ENCODE measurements at regions not wholly inside any gene's neighbourhood (a gene's known extent, or its start where the extent isn't known, plus 50 kb on each side); places are given as distances from the start of the nearest gene placed in this dataset.
"Not testable (repeated sequence)": the region's sequence is repeated elsewhere in the genome, so short reads cannot be mapped to it uniquely, and the experiment has no call there.

GRCh38 chr2:118596620-118597019 is 250.8 kb downstream of the EN1 start:
- in situ Hi-C loops (cut with HindIII; ENCODE audit: low pct_unique_long_range_greater_than_20kb, low sequenced_read_pairs): no loop called here
- no peak for DNase-seq (ENCODE audit: low read depth)

- in situ Hi-C loops (cut with HindIII; ENCODE audit: low pct_unique_long_range_greater_than_20kb, low sequenced_read_pairs): no loop called here
- DNase-seq (ENCODE audit: low read depth): no peak
Measured at GRCh38 chr2:118593257-118593656, 254.2 kb downstream of the EN1 start.

GRCh38 chr2:118591223-118591622 is 256.2 kb downstream of the EN1 start:
- in situ Hi-C loops (cut with HindIII; ENCODE audit: low pct_unique_long_range_greater_than_20kb, low sequenced_read_pairs): no loop called here
- DNase-seq (ENCODE audit: low read depth): no peak

- no peak for DNase-seq (ENCODE audit: low read depth)
- in situ Hi-C loops (cut with HindIII; ENCODE audit: low pct_unique_long_range_greater_than_20kb, low sequenced_read_pairs): no loop called here
Measured at GRCh38 chr2:118589721-118590120, 257.7 kb downstream of the EN1 start.

GRCh38 chr2:118588850-118589249 is 258.6 kb downstream of the EN1 start:
- in situ Hi-C loops (cut with HindIII; ENCODE audit: low pct_unique_long_range_greater_than_20kb, low sequenced_read_pairs): no loop called here

GRCh38 chr2:118586312-118586711 is 261.1 kb downstream of the EN1 start:
- in situ Hi-C loops (cut with HindIII; ENCODE audit: low pct_unique_long_range_greater_than_20kb, low sequenced_read_pairs): no loop called here
- no peak for DNase-seq (ENCODE audit: low read depth)

More at GRCh38 chr2:118588850-118589249, 258.6 kb downstream of the EN1 start:
- DNase-seq (ENCODE audit: low read depth): no peak

- no peak for DNase-seq (ENCODE audit: low read depth)
- in situ Hi-C loops (cut with HindIII; ENCODE audit: low pct_unique_long_range_greater_than_20kb, low sequenced_read_pairs): no loop called here
Measured at GRCh38 chr2:118584877-118585276, 262.6 kb downstream of the EN1 start.

- DNase-seq (ENCODE audit: low read depth): no peak
- in situ Hi-C loops (cut with HindIII; ENCODE audit: low pct_unique_long_range_greater_than_20kb, low sequenced_read_pairs): no loop called here
Measured at GRCh38 chr2:118584062-118584749, 263.2 kb downstream of the EN1 start.

- no peak for DNase-seq (ENCODE audit: low read depth)
- in situ Hi-C loops (cut with HindIII; ENCODE audit: low pct_unique_long_range_greater_than_20kb, low sequenced_read_pairs): no loop called here
Measured at GRCh38 chr2:118582058-118582457, 265.4 kb downstream of the EN1 start.

- in situ Hi-C loops (cut with HindIII; ENCODE audit: low pct_unique_long_range_greater_than_20kb, low sequenced_read_pairs): no loop called here
- DNase-seq (ENCODE audit: low read depth): no peak
Measured at GRCh38 chr2:118580651-118581050, 266.8 kb downstream of the EN1 start.

GRCh38 chr2:118580107-118580506 is 267.3 kb downstream of the EN1 start:
- in situ Hi-C loops (cut with HindIII; ENCODE audit: low pct_unique_long_range_greater_than_20kb, low sequenced_read_pairs): no loop called here
- no peak for DNase-seq (ENCODE audit: low read depth)

GRCh38 chr2:118577202-118577601 is 270.2 kb downstream of the EN1 start:
- no peak for DNase-seq (ENCODE audit: low read depth)
- in situ Hi-C loops (cut with HindIII; ENCODE audit: low pct_unique_long_range_greater_than_20kb, low sequenced_read_pairs): no loop called here

- in situ Hi-C loops (cut with HindIII; ENCODE audit: low pct_unique_long_range_greater_than_20kb, low sequenced_read_pairs): no loop called here
- no peak for DNase-seq (ENCODE audit: low read depth)
Measured at GRCh38 chr2:118576109-118576855, 271.2 kb downstream of the EN1 start.

- DNase-seq (ENCODE audit: low read depth); in situ Hi-C loops (cut with HindIII; ENCODE audit: low pct_unique_long_range_greater_than_20kb, low sequenced_read_pairs): not testable (repeated sequence)
Measured at GRCh38 chr2:118572380-118572779, 275.1 kb downstream of the EN1 start.

GRCh38 chr2:118569876-118570535 is 277.4 kb downstream of the EN1 start:
- no peak for DNase-seq (ENCODE audit: low read depth)

GRCh38 chr2:118568700-118569099 is 278.7 kb downstream of the EN1 start:
- in situ Hi-C loops (cut with HindIII; ENCODE audit: low pct_unique_long_range_greater_than_20kb, low sequenced_read_pairs): no loop called here

More at GRCh38 chr2:118569876-118570535, 277.4 kb downstream of the EN1 start:
- in situ Hi-C loops (cut with HindIII; ENCODE audit: low pct_unique_long_range_greater_than_20kb, low sequenced_read_pairs): no loop called here

GRCh38 chr2:118565786-118566540 is 281.5 kb downstream of the EN1 start:
- in situ Hi-C loops (cut with HindIII; ENCODE audit: low pct_unique_long_range_greater_than_20kb, low sequenced_read_pairs): no loop called here
- no peak for DNase-seq (ENCODE audit: low read depth)

More at GRCh38 chr2:118568700-118569099, 278.7 kb downstream of the EN1 start:
- DNase-seq (ENCODE audit: low read depth): no peak

GRCh38 chr2:118565301-118565700 is 282.1 kb downstream of the EN1 start:
- no peak for DNase-seq (ENCODE audit: low read depth)
- in situ Hi-C loops (cut with HindIII; ENCODE audit: low pct_unique_long_range_greater_than_20kb, low sequenced_read_pairs): no loop called here

- no peak for DNase-seq (ENCODE audit: low read depth)
- in situ Hi-C loops (cut with HindIII; ENCODE audit: low pct_unique_long_range_greater_than_20kb, low sequenced_read_pairs): no loop called here
Measured at GRCh38 chr2:118562144-118562543, 285.3 kb downstream of the EN1 start.
